ENCODE measurements at regions not wholly inside any gene's neighbourhood (a gene's known extent, or its start where the extent isn't known, plus 50 kb on each side); places are given as distances from the start of the nearest gene placed in this dataset.

GRCh38 chr3:144912968-144913367 is 941.3 kb downstream of the DIPK2A start:
- no peaks in the 10 kb centered on the region for H3K4me1 ChIP-seq (ENCODE audit: control insufficient read depth, insufficient read depth, low read length)
- no peaks in the 10 kb centered on the region for H3K27me3 ChIP-seq (replicated peaks; ENCODE audit: control insufficient read depth, insufficient read depth, low read length)
- no peaks in the 10 kb centered on the region for H3K9me3 ChIP-seq (ENCODE audit: control insufficient read depth, low read length)
- H3K36me3 ChIP-seq (ENCODE audit: control insufficient read depth, insufficient read depth, low read length, severe bottlenecking): no peaks in the 10 kb centered on the region
- no peak overlapping the region for H3K4me3 ChIP-seq (ENCODE audit: low read length)
- DNase-seq (ENCODE audit: low read depth): no peak
- no peak overlapping the region for H3K9ac ChIP-seq (ENCODE audit: low read length)

DNA sequence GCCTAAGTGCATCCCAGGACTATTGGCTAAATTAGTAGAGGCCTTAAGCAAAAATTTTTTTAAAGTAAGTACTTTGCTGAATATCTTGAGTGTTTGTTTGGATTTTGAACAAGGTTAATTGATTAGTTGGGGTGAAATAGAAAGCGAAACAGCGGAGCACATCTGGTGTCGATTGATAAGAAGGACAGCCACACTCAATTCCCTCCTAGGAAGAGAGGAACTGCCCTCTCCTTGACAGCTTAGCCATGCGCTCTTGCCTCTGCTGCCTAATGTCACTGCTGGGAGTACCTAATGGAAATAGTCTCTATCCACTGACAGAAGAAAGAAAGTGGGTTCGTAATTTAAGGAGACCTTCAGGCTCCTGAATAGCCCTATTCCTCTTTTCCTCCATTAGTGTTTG is 943.6 kb downstream of the DIPK2A start:
- no peaks in the 10 kb centered on the region for H3K27me3 ChIP-seq (replicated peaks; ENCODE audit: control insufficient read depth, insufficient read depth, low read length)
- no peak overlapping the region for H3K9ac ChIP-seq (ENCODE audit: low read length)
- no peaks in the 10 kb centered on the region for H3K36me3 ChIP-seq (ENCODE audit: control insufficient read depth, insufficient read depth, low read length, severe bottlenecking)
- H3K4me3 ChIP-seq (ENCODE audit: low read length): no peak overlapping the region
- no peaks in the 10 kb centered on the region for H3K4me1 ChIP-seq (ENCODE audit: control insufficient read depth, insufficient read depth, low read length)
- DNase-seq (ENCODE audit: low read depth): no peak
- no peaks in the 10 kb centered on the region for H3K9me3 ChIP-seq (ENCODE audit: control insufficient read depth, low read length)

DNA sequence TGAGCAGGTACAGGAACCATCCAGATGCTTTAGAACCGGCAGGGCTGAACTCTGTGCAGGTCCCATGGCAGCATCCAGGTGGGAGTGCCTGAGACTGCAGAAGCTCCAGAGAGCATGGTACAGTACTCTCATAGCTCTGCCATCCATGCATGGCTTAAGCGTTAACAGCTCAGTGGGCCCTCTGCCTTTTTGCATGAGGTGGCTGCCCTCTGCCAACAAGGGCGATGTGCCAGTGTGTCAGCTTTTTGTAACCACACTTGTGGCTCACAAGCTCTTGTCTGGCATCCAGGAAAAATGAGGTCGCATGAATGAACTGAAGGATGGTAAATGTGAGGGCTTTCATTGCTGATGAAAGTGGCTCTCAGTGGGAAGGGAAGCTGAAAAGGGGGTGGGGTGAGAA is 950.1 kb downstream of the DIPK2A start:
- no peak overlapping the region for H3K4me3 ChIP-seq (ENCODE audit: low read length)
- no peaks in the 10 kb centered on the region for H3K27me3 ChIP-seq (replicated peaks; ENCODE audit: control insufficient read depth, insufficient read depth, low read length)
- DNase-seq (ENCODE audit: low read depth): no peak
- no peaks in the 10 kb centered on the region for H3K9me3 ChIP-seq (ENCODE audit: control insufficient read depth, low read length)
- H3K9ac ChIP-seq (ENCODE audit: low read length): no peak overlapping the region
- H3K36me3 ChIP-seq (ENCODE audit: control insufficient read depth, insufficient read depth, low read length, severe bottlenecking): no peaks in the 10 kb centered on the region
- H3K4me1 ChIP-seq (ENCODE audit: control insufficient read depth, insufficient read depth, low read length): no peaks in the 10 kb centered on the region

DNA sequence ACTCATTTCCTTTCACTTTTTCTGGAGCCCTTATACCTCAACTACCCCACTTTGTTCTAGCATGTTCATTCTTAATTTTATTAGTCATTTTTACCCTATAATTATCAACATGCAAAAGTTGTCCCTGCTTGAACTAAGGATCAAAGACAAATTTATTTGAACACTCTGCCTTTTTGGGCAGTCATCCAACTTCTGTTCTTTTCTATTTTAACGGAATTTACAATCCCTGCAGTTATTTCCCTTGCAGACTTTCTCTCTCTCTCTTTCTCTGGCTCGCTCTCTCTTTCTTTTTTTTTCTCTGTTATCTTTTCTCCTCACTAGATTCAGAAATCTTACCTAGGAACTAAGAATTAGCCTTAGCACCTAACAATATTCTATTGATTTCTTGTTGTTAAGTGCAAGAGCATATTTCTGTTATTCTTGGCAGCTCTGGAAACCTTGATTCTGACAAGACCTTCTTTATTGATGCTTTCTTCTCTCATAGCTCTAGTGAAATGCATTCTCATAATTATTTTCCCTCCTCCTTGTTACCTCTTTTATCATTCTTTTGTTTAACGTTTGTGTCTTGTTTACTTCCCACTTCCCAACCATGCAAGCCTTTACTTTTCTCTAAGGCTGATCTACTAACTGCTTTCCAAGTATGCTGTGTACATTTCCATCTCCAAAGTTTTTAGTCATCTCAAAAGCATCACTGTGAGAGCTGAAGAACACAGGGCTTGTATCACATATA is 951.6 kb downstream of the DIPK2A start:
- Histone ChIP-seq H3K4me1 (ENCODE audit: control insufficient read depth, insufficient read depth, low read length) (no peaks in the 10 kb centered on the region), H3K36me3 (ENCODE audit: control insufficient read depth, insufficient read depth, low read length, severe bottlenecking) (no peaks in the 10 kb centered on the region), H3K27me3 (replicated peaks; ENCODE audit: control insufficient read depth, insufficient read depth, low read length) (no peaks in the 10 kb centered on the region), H3K9me3 (ENCODE audit: control insufficient read depth, low read length) (no peaks in the 10 kb centered on the region), H3K9ac (ENCODE audit: low read length) (no peak overlapping the region), H3K4me3 (ENCODE audit: low read length) (no peak overlapping the region)
- peak; percentile 49 for DNase-seq (ENCODE audit: low read depth)

DNA sequence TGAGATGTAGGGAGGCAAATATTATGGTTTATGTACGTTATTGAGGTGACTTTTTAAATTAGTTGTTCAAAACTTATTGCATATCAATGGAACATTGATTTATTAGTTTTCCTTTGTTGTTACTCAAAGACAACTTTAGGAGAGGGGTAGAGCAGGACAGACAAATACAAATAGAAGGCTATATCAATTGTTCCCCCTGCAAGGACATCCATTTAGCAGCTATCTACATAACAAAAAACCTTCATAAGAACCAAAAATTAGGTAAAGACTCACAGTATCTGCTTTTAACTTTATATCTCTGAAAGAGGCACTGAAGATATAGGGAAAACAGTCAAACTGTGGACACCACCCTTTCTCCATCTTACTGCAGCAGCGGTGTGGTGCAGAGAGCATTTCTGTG is 958.8 kb downstream of the DIPK2A start:
- H3K9me3 ChIP-seq (ENCODE audit: control insufficient read depth, low read length): peaks cover 17% of the 10 kb centered on the region
- no peaks in the 10 kb centered on the region for H3K36me3 ChIP-seq (ENCODE audit: control insufficient read depth, insufficient read depth, low read length, severe bottlenecking)
- H3K4me3 ChIP-seq (ENCODE audit: low read length): no peak overlapping the region

GRCh38 chr3:144931590-144931989 is 960.0 kb downstream of the DIPK2A start:
- Histone ChIP-seq H3K27me3 (replicated peaks; ENCODE audit: control insufficient read depth, insufficient read depth, low read length) (no peaks in the 10 kb centered on the region), H3K36me3 (ENCODE audit: control insufficient read depth, insufficient read depth, low read length, severe bottlenecking) (no peaks in the 10 kb centered on the region), H3K9ac (ENCODE audit: low read length) (no peak overlapping the region), H3K9me3 (ENCODE audit: control insufficient read depth, low read length) (peaks cover 21% of the 10 kb centered on the region), H3K4me1 (ENCODE audit: control insufficient read depth, insufficient read depth, low read length) (no peaks in the 10 kb centered on the region), H3K4me3 (ENCODE audit: low read length) (no peak overlapping the region)
- DNase-seq (ENCODE audit: low read depth): no peak

More for the DNA sequence above, 958.8 kb downstream of the DIPK2A start:
- H3K27me3 ChIP-seq (replicated peaks; ENCODE audit: control insufficient read depth, insufficient read depth, low read length): no peaks in the 10 kb centered on the region
- H3K4me1 ChIP-seq (ENCODE audit: control insufficient read depth, insufficient read depth, low read length): no peaks in the 10 kb centered on the region
- no peak overlapping the region for H3K9ac ChIP-seq (ENCODE audit: low read length)
- no peak for DNase-seq (ENCODE audit: low read depth)

GRCh38 chr3:144942093-144942837 is 970.6 kb downstream of the DIPK2A start:
- Histone ChIP-seq H3K9ac (ENCODE audit: low read length) (no peak overlapping the region), H3K36me3 (ENCODE audit: control insufficient read depth, insufficient read depth, low read length, severe bottlenecking) (no peaks in the 10 kb centered on the region), H3K27me3 (replicated peaks; ENCODE audit: control insufficient read depth, insufficient read depth, low read length) (no peaks in the 10 kb centered on the region), H3K9me3 (ENCODE audit: control insufficient read depth, low read length) (no peaks in the 10 kb centered on the region), H3K4me1 (ENCODE audit: control insufficient read depth, insufficient read depth, low read length) (no peaks in the 10 kb centered on the region), H3K4me3 (ENCODE audit: low read length) (no peak overlapping the region)
- DNase-seq (ENCODE audit: low read depth): no peak

GRCh38 chr3:144942838-144943197 is 971.2 kb downstream of the DIPK2A start:
- no peak for DNase-seq (ENCODE audit: low read depth)
- Histone ChIP-seq H3K4me3 (ENCODE audit: low read length) (no peak overlapping the region), H3K27me3 (replicated peaks; ENCODE audit: control insufficient read depth, insufficient read depth, low read length) (no peaks in the 10 kb centered on the region), H3K9ac (ENCODE audit: low read length) (no peak overlapping the region), H3K9me3 (ENCODE audit: control insufficient read depth, low read length) (no peaks in the 10 kb centered on the region), H3K4me1 (ENCODE audit: control insufficient read depth, insufficient read depth, low read length) (no peaks in the 10 kb centered on the region), H3K36me3 (ENCODE audit: control insufficient read depth, insufficient read depth, low read length, severe bottlenecking) (no peaks in the 10 kb centered on the region)

DNA sequence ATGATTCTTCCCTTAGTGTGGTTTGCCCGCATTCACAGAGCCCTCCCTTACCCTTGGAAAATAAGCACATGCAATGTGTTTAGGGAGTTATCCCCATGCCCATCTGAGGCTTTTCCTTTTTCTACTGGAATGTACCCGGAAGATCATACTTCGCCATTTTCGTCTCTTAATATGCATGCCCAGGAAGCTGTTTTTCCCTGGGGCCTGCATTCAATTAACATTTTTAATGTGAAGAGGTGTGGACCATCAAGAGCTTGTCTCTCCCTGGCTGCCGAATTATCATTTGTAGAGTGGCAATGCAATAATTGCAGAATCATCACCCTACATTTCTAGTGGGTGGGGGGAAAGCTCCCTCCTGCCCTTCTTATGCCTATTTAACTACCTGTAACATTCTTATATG is 976.3 kb downstream of the DIPK2A start:
- Histone ChIP-seq H3K4me1 (ENCODE audit: control insufficient read depth, insufficient read depth, low read length) (no peaks in the 10 kb centered on the region), H3K9ac (ENCODE audit: low read length) (no peak overlapping the region), H3K27me3 (replicated peaks; ENCODE audit: control insufficient read depth, insufficient read depth, low read length) (no peaks in the 10 kb centered on the region), H3K36me3 (ENCODE audit: control insufficient read depth, insufficient read depth, low read length, severe bottlenecking) (no peaks in the 10 kb centered on the region), H3K9me3 (ENCODE audit: control insufficient read depth, low read length) (peaks cover 8% of the 10 kb centered on the region), H3K4me3 (ENCODE audit: low read length) (no peak overlapping the region)
- DNase-seq (ENCODE audit: low read depth): no peak

GRCh38 chr3:144948711-144949110 is 977.1 kb downstream of the DIPK2A start:
- H3K36me3 ChIP-seq (ENCODE audit: control insufficient read depth, insufficient read depth, low read length, severe bottlenecking): no peaks in the 10 kb centered on the region
- H3K27me3 ChIP-seq (replicated peaks; ENCODE audit: control insufficient read depth, insufficient read depth, low read length): no peaks in the 10 kb centered on the region
- no peak overlapping the region for H3K9ac ChIP-seq (ENCODE audit: low read length)
- peaks cover 8% of the 10 kb centered on the region for H3K9me3 ChIP-seq (ENCODE audit: control insufficient read depth, low read length)
- H3K4me1 ChIP-seq (ENCODE audit: control insufficient read depth, insufficient read depth, low read length): no peaks in the 10 kb centered on the region
- DNase-seq (ENCODE audit: low read depth): no peak
- no peak overlapping the region for H3K4me3 ChIP-seq (ENCODE audit: low read length)

- peaks cover 8% of the 10 kb centered on the region for H3K9me3 ChIP-seq (ENCODE audit: control insufficient read depth, low read length)
- H3K4me1 ChIP-seq (ENCODE audit: control insufficient read depth, insufficient read depth, low read length): no peaks in the 10 kb centered on the region
- no peaks in the 10 kb centered on the region for H3K27me3 ChIP-seq (replicated peaks; ENCODE audit: control insufficient read depth, insufficient read depth, low read length)
- H3K4me3 ChIP-seq (ENCODE audit: low read length): no peak overlapping the region
- DNase-seq (ENCODE audit: low read depth): no peak
- no peaks in the 10 kb centered on the region for H3K36me3 ChIP-seq (ENCODE audit: control insufficient read depth, insufficient read depth, low read length, severe bottlenecking)
- no peak overlapping the region for H3K9ac ChIP-seq (ENCODE audit: low read length)
Measured at GRCh38 chr3:144953959-144954358, 982.3 kb downstream of the DIPK2A start.
